Trophoblast cell (in vitro differentiated cells and primary cell): ENCODE measurements at regions not wholly inside any gene's neighbourhood (a gene's known extent, or its start where the extent isn't known, plus 50 kb on each side); places are given as distances from the start of the nearest gene placed in this dataset.
A peak's percentile ranks its signal among the peaks of the same experiment; 100 is the strongest.

Source experiments
- DNase-seq, 2 donors: peaks; one replicate each; pipeline ENCODE4 v3.0.0-alpha.2; 2016
- H2AFZ ChIP-seq: 2 replicates; pipeline ENCODE4 v1.6.1; 2013; ENCODE audit warnings: low read length, moderate library complexity, mild to moderate bottlenecking; ENCODE audit not compliant: insufficient read depth, poor library complexity
- H2AK5ac ChIP-seq: 2 replicates; pipeline ENCODE4 v1.6.1; 2013; ENCODE audit warnings: mild to moderate bottlenecking, low read length
- H2BK120ac ChIP-seq: 2 replicates; pipeline ENCODE4 v1.6.1; 2013; ENCODE audit warnings: low read length, mild to moderate bottlenecking, moderate library complexity; ENCODE audit not compliant: insufficient read depth, poor library complexity
- H2BK12ac ChIP-seq: 2 replicates; pipeline ENCODE4 v1.6.1; 2013; ENCODE audit warnings: mild to moderate bottlenecking, low read length, moderate library complexity
- H2BK5ac ChIP-seq: 2 replicates; pipeline ENCODE4 v1.6.1; 2013; ENCODE audit warnings: low read length, low read depth, moderate library complexity, mild to moderate bottlenecking; ENCODE audit not compliant: poor library complexity
- H3K14ac ChIP-seq: 2 replicates; pipeline ENCODE4 v1.6.1; 2013; ENCODE audit warnings: mild to moderate bottlenecking, low read length
- H3K18ac ChIP-seq: 2 replicates; pipeline ENCODE4 v1.6.1; 2013; ENCODE audit warnings: mild to moderate bottlenecking, low read length
- H3K23ac ChIP-seq: 2 replicates; pipeline ENCODE4 v1.6.1; 2013; ENCODE audit warnings: low read length
- H3K27ac ChIP-seq: 2 replicates; pipeline ENCODE4 v1.5.1; 2013; ENCODE audit warnings: low read depth, mild to moderate bottlenecking, inconsistent platforms, low read length, moderate library complexity
- H3K27me3 ChIP-seq: 2 replicates; pipeline ENCODE4 v1.6.1; 2013; ENCODE audit warnings: inconsistent platforms, mild to moderate bottlenecking, low read length, moderate library complexity; ENCODE audit not compliant: insufficient read depth
- H3K36me3 ChIP-seq, 2 experiments: 1 replicate in 1 of 2; 2 replicates in 1 of 2; pipeline ENCODE4 v1.6.1; 2013; ENCODE audit warnings: low read length in 2 of 2, mild to moderate bottlenecking in 2 of 2, moderate library complexity in 1 of 2; ENCODE audit not compliant: insufficient read depth in 2 of 2, control insufficient read depth in 1 of 2
- H3K4ac ChIP-seq: 2 replicates; pipeline ENCODE4 v1.6.1; 2013; ENCODE audit warnings: low read depth, mild to moderate bottlenecking, low read length, moderate library complexity
- H3K4me1 ChIP-seq, 2 experiments: 1 replicate in 1 of 2; 2 replicates in 1 of 2; pipeline ENCODE4 v1.6.1; 2013; ENCODE audit warnings: low read length in 2 of 2, mild to moderate bottlenecking in 2 of 2, moderate library complexity in 1 of 2; ENCODE audit not compliant: insufficient read depth in 2 of 2, control insufficient read depth in 1 of 2
- H3K4me2 ChIP-seq: 2 replicates; pipeline ENCODE4 v1.6.1; 2013; ENCODE audit warnings: inconsistent platforms, mild to moderate bottlenecking, low read length, moderate library complexity
- H3K4me3 ChIP-seq: 2 replicates; pipeline ENCODE4 v1.5.1; 2013; ENCODE audit warnings: mild to moderate bottlenecking, low read depth, low read length, inconsistent platforms
- H3K79me1 ChIP-seq: one replicate; pipeline ENCODE4 v1.6.1; 2013; ENCODE audit warnings: low read length
- H3K79me2 ChIP-seq: 2 replicates; pipeline ENCODE4 v1.6.1; 2013; ENCODE audit warnings: low read length, mild to moderate bottlenecking; ENCODE audit not compliant: control insufficient read depth, insufficient read depth, poor library complexity
- H3K9ac ChIP-seq: 2 replicates; pipeline ENCODE4 v1.6.1; 2013; ENCODE audit warnings: mild to moderate bottlenecking, low read length
- H3K9me3 ChIP-seq: 2 replicates; pipeline ENCODE4 v1.6.1; 2013; ENCODE audit warnings: low read depth, mild to moderate bottlenecking, control low read depth, inconsistent platforms, low read length; ENCODE audit not compliant: insufficient read depth
- H4K12ac ChIP-seq: 2 replicates; pipeline ENCODE4 v1.6.1; 2013; ENCODE audit warnings: low read depth, mild to moderate bottlenecking, low read length, moderate library complexity
- H4K8ac ChIP-seq: 2 replicates; pipeline ENCODE4 v1.6.1; 2013; ENCODE audit warnings: low read depth, mild to moderate bottlenecking, low read length, moderate library complexity
- H4K91ac ChIP-seq: one replicate; pipeline ENCODE4 v1.6.1; 2013; ENCODE audit warnings: low read depth, mild to moderate bottlenecking, low read length, moderate library complexity
- WGBS: extraction: QIAGEN DNeasy Blood & Tissue Kit; methylation state at CpG from one replicate; pipeline ENCODE4 v1.1.7; 2013; ENCODE audit warnings: missing lambda C conversion rate; ENCODE audit not compliant: insufficient read length, insufficient coverage; ENCODE audit errors: extremely low coverage; 5-methylcytosine and 5-hydroxymethylcytosine counted together

- Histone ChIP-seq H3K9me3 (peaks cover 3% of the 10 kb centered on the region), H3K23ac (no peak overlapping the region), H4K8ac (no peak overlapping the region), H3K36me3 (no peaks in the 10 kb centered on the region), H3K27ac (no peak overlapping the region), H2BK120ac (no peak overlapping the region), H3K4me1 (peaks cover 3 to 7% of the 10 kb centered on the region in 2 experiments), H2BK5ac (no peak overlapping the region), H3K79me1 (no peaks in the 10 kb centered on the region), H3K4me3 (peak overlapping the region; percentile 71), H3K4ac (no peak overlapping the region), H2AK5ac (no peak overlapping the region), H4K12ac (no peak overlapping the region), H3K18ac (no peak overlapping the region), H3K9ac (no peak overlapping the region), H2BK12ac (no peak overlapping the region), H3K27me3 (peaks cover 10% of the 10 kb centered on the region), H2AFZ (no peak overlapping the region), H3K4me2 (peak overlapping the region; percentile 74), H4K91ac (no peak overlapping the region), H3K79me2 (no peaks in the 10 kb centered on the region), H3K14ac (no peak overlapping the region)
- DNase-seq = no peak
- WGBS = no CpG with 5 or more reads among the region's 32 CpGs
Measured at GRCh38 chr20:62550087-62550632, 74.4 kb upstream of the GATA5 start.

GRCh38 chr20:62551407-62552323 lies 75.9 kb upstream of the GATA5 start:
- no peak overlapping the region for H4K12ac ChIP-seq
- no peak overlapping the region for H3K18ac ChIP-seq
- H3K27ac ChIP-seq = no peak overlapping the region
- H2BK5ac ChIP-seq = no peak overlapping the region
- peak overlapping the region; percentile 71 for H3K4me3 ChIP-seq
- no peak overlapping the region for H2BK120ac ChIP-seq
- no peak overlapping the region for H2AK5ac ChIP-seq
- no peaks in the 10 kb centered on the region for H3K79me1 ChIP-seq
- peak overlapping the region; percentile 74 for H3K4me2 ChIP-seq
- no CpG with 5 or more reads among the region's 47 CpGs for WGBS
- no peak overlapping the region for H2AFZ ChIP-seq
- no peak overlapping the region for H3K14ac ChIP-seq
- DNase-seq = no peak
- H2BK12ac ChIP-seq = no peak overlapping the region
- no peaks in the 10 kb centered on the region for H3K36me3 ChIP-seq
- no peak overlapping the region for H4K8ac ChIP-seq
- no peak overlapping the region for H3K9ac ChIP-seq
- H3K79me2 ChIP-seq = no peaks in the 10 kb centered on the region
- no peak overlapping the region for H3K23ac ChIP-seq
- H4K91ac ChIP-seq = no peak overlapping the region
- H3K27me3 ChIP-seq = peaks cover 10% of the 10 kb centered on the region
- H3K9me3 ChIP-seq = no peaks in the 10 kb centered on the region
- peaks cover 3 to 7% of the 10 kb centered on the region in 2 experiments for H3K4me1 ChIP-seq
- no peak overlapping the region for H3K4ac ChIP-seq

GRCh38 chr20:62552613-62553012 lies 76.8 kb upstream of the GATA5 start:
- H3K4ac ChIP-seq = no peak overlapping the region
- no peak overlapping the region for H3K23ac ChIP-seq
- H3K27me3 ChIP-seq = peaks cover 10% of the 10 kb centered on the region
- H2AK5ac ChIP-seq = no peak overlapping the region
- H3K36me3 ChIP-seq = no peaks in the 10 kb centered on the region
- H3K4me1 ChIP-seq = peaks cover 3 to 7% of the 10 kb centered on the region in 2 experiments
- H3K4me3 ChIP-seq = no peak overlapping the region
- no peak overlapping the region for H4K91ac ChIP-seq
- no peak overlapping the region for H3K9ac ChIP-seq
- no peaks in the 10 kb centered on the region for H3K79me2 ChIP-seq
- no peak overlapping the region for H2BK5ac ChIP-seq
- H3K18ac ChIP-seq = no peak overlapping the region
- no peak for DNase-seq
- WGBS = no CpG with 5 or more reads among the region's 14 CpGs
- no peak overlapping the region for H3K14ac ChIP-seq
- H3K4me2 ChIP-seq = no peak overlapping the region
- H3K9me3 ChIP-seq = no peaks in the 10 kb centered on the region
- no peak overlapping the region for H3K27ac ChIP-seq
- H4K8ac ChIP-seq = no peak overlapping the region
- H2AFZ ChIP-seq = no peak overlapping the region
- no peak overlapping the region for H2BK12ac ChIP-seq
- no peaks in the 10 kb centered on the region for H3K79me1 ChIP-seq
- H4K12ac ChIP-seq = no peak overlapping the region
- H2BK120ac ChIP-seq = no peak overlapping the region

- Histone ChIP-seq H3K4me3 (no peak overlapping the region), H2AFZ (no peak overlapping the region), H3K36me3 (no peaks in the 10 kb centered on the region), H3K4me2 (no peak overlapping the region), H2BK12ac (no peak overlapping the region), H3K79me2 (no peaks in the 10 kb centered on the region), H3K4ac (no peak overlapping the region), H3K18ac (no peak overlapping the region), H3K27ac (no peak overlapping the region), H3K9ac (no peak overlapping the region), H3K4me1 (peaks cover 3 to 7% of the 10 kb centered on the region in 2 experiments), H4K91ac (no peak overlapping the region), H2AK5ac (no peak overlapping the region), H3K79me1 (no peaks in the 10 kb centered on the region), H4K12ac (no peak overlapping the region), H3K9me3 (no peaks in the 10 kb centered on the region), H2BK120ac (no peak overlapping the region), H3K23ac (no peak overlapping the region), H3K27me3 (peaks cover 10% of the 10 kb centered on the region), H3K14ac (no peak overlapping the region), H4K8ac (no peak overlapping the region), H2BK5ac (no peak overlapping the region)
- DNase-seq = no peak
- WGBS = no CpG with 5 or more reads among the region's 33 CpGs
Measured at GRCh38 chr20:62553136-62553837, 77.5 kb upstream of the GATA5 start.
